C4-2B (cell line): ENCODE measurements at regions not wholly inside any gene's neighbourhood (a gene's known extent, or its start where the extent isn't known, plus 50 kb on each side); places are given as distances from the start of the nearest gene placed in this dataset.

Source experiments
- CTCF ChIP-seq: fragments of 450-650 bp; conservative IDR thresholded peaks from 2 replicates; pipeline ENCODE4 v1.5.1; 2017; ENCODE audit warnings: mild to moderate bottlenecking
- ZFX ChIP-seq: fragments of 450-650 bp; IDR thresholded peaks from 2 replicates; pipeline ENCODE4 v1.6.1; 2017

GRCh38 chrX:69297506-69297905, 132.3 kb upstream of the PJA1 start:
- no peak for TF ChIP-seq CTCF
- no peak for TF ChIP-seq ZFX
